Sigmoid colon (tissue), 6 donors: ENCODE measurements at regions not wholly inside any gene's neighbourhood (a gene's known extent, or its start where the extent isn't known, plus 50 kb on each side); places are given as distances from the start of the nearest gene placed in this dataset.
A peak's percentile ranks its signal among the peaks of the same experiment; 100 is the strongest.

Source experiments
- DNase-seq: peaks from one replicate; pipeline ENCODE4 v3.0.0-alpha.2; 2019
- H3K27ac ChIP-seq, 4 donors: fragments of 200-600 bp; sonication (generic); one replicate each; pipeline ENCODE4 v1.5.1; 2016 to 2019; ENCODE audit warnings: mild to moderate bottlenecking in 1 of 4
- H3K27me3 ChIP-seq, 3 donors: fragments of 200-600 bp; sonication (generic); one replicate each; pipeline ENCODE4 v1.5.1; 2019; ENCODE audit warnings: mild to moderate bottlenecking in 1 of 3
- H3K36me3 ChIP-seq, 4 donors: fragments of 200-600 bp; sonication (generic); one replicate each; pipeline ENCODE4 v1.5.1; 2016 to 2019
- H3K4me1 ChIP-seq, 4 donors: fragments of 200-600 bp; sonication (generic); one replicate each; pipeline ENCODE4 v1.5.1; 2017 to 2019
- H3K4me3 ChIP-seq, 4 donors: fragments of 200-600 bp; sonication (generic); one replicate each; pipeline ENCODE4 v1.5.1; 2017 to 2019; ENCODE audit warnings: mild to moderate bottlenecking in 2 of 4, moderate library complexity in 1 of 4
- H3K9me3 ChIP-seq, 4 donors: fragments of 200-600 bp in 3 of 4; sonication (generic) in 3 of 4; one replicate each; pipeline versions ENCODE4 v1.5.1 to v1.6.1; 2013 to 2019
- EP300 ChIP-seq, 4 donors: sonication (generic); formaldehyde crosslinking; IDR thresholded peaks; one replicate each; pipeline ENCODE4 v1.6.1; 2017; ENCODE audit warnings: antibody characterized with exemption in 4 of 4
- POLR2A ChIP-seq, 2 donors: fragments of 450-650 bp; IDR thresholded peaks; one replicate each; pipeline ENCODE4 v1.6.1; 2016; ENCODE audit warnings: antibody characterized with exemption in 2 of 2, mild to moderate bottlenecking in 2 of 2, moderate library complexity in 2 of 2
- POLR2AphosphoS5 ChIP-seq, 4 donors: sonication (generic); formaldehyde crosslinking; IDR thresholded peaks; one replicate each; pipeline ENCODE4 v1.6.1; 2017; ENCODE audit warnings: antibody characterized with exemption in 4 of 4
- WGBS, 2 donors: extraction: QIAGEN DNeasy Blood & Tissue Kit; methylation state at CpG; one replicate each; pipeline ENCODE4 v1.1.7; 2013; 5-methylcytosine and 5-hydroxymethylcytosine counted together
- intact Hi-C: fragments of 100-400 bp; cut with DNase I; formaldehyde crosslinking; loops from one replicate; pipeline ENCODE4 v1.15.1; 2023
- TF ChIP-seq, protein P1 (sequence below), 4 experiments: fragments of 450-650 bp in 3 of 4; fragments of 200-600 bp in 1 of 4; IDR thresholded peaks; one replicate each; pipeline ENCODE4 v1.5.1; 2016 to 2019; ENCODE audit warnings: antibody characterized with exemption in 4 of 4, mild to moderate bottlenecking in 3 of 4, moderate library complexity in 2 of 4
- donor health status: healthy with polysubstance abuse.
- donor health status: healthy.

DNA sequence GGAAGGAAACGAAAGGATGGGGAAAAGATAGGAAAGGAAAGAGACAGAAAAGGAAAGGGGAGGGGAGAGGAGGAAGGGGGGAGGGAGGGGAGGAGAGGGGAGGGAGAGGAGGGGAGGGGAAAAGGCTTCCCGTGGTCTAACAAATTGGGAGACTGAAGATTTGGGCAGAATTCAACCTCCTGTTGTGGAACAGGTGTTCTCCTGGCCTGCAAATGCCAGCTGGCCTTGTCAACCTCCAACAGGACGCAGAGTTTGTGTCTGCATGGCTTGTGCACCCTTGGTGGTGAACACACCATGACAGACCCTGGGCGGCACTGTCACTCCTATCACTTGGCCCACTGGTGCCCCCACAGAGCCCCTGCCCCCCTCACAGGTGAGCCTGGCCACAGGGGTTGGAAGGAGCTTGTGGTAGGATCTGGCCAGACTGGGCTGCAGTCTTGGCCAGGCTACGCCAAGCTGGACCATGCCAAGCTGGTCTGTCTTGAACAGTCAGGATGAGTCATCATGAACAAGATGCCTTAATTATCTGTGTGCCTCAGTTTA, 321.6 kb downstream of the BCL11B start:
- TF ChIP-seq POLR2AphosphoS5 (IDR thresholded peaks at IDR 0.05), result no peak
- TF ChIP-seq, protein P1, sequence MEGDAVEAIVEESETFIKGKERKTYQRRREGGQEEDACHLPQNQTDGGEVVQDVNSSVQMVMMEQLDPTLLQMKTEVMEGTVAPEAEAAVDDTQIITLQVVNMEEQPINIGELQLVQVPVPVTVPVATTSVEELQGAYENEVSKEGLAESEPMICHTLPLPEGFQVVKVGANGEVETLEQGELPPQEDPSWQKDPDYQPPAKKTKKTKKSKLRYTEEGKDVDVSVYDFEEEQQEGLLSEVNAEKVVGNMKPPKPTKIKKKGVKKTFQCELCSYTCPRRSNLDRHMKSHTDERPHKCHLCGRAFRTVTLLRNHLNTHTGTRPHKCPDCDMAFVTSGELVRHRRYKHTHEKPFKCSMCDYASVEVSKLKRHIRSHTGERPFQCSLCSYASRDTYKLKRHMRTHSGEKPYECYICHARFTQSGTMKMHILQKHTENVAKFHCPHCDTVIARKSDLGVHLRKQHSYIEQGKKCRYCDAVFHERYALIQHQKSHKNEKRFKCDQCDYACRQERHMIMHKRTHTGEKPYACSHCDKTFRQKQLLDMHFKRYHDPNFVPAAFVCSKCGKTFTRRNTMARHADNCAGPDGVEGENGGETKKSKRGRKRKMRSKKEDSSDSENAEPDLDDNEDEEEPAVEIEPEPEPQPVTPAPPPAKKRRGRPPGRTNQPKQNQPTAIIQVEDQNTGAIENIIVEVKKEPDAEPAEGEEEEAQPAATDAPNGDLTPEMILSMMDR (IDR thresholded peaks at IDR 0.05), result no peak
- no peak for TF ChIP-seq EP300 (IDR thresholded peaks at IDR 0.05)
- no peak for TF ChIP-seq POLR2A (IDR thresholded peaks at IDR 0.05)
- no peak overlapping the region for H3K27ac ChIP-seq
- H3K4me3 ChIP-seq, result no peak overlapping the region
- H3K27me3 ChIP-seq, result no peaks in the 10 kb centered on the region
- H3K36me3 ChIP-seq, result no peaks in the 10 kb centered on the region
- no peaks in the 10 kb centered on the region for H3K9me3 ChIP-seq
- peak; percentile 60 for DNase-seq
- H3K4me1 ChIP-seq, result peaks cover 0 to 8% (median 5%) of the 10 kb centered on the region in 4 donors
- 85% methylated on average over 5 of the region's 5 CpGs for WGBS, 2 donors
- intact Hi-C loops, result no loop called here

DNA sequence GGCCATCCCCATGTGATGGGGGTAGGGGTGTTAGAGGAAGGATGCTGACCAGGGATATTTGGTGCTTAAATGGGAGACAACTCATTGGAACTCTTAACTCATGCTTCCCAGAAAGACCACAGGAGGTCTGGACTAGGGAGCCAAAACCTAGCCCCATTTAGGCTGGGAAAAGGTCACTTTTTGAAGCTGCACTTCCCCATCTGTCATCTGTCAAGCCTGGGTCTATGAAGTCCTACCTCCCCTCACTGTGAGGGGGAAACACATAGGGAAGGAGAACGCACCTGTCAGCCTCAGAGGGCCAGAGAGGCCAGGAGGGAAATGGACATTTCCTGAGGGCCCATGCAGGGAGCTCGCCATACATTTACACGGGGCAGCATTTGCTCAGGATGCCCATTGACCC, 321.0 kb downstream of the BCL11B start:
- no peak for TF ChIP-seq POLR2AphosphoS5 (IDR thresholded peaks at IDR 0.05)
- no peak for TF ChIP-seq POLR2A (IDR thresholded peaks at IDR 0.05)
- TF ChIP-seq EP300 (IDR thresholded peaks at IDR 0.05), result no peak
- TF ChIP-seq, protein P1 (IDR thresholded peaks at IDR 0.05), result no peak
- H3K36me3 ChIP-seq, result no peaks in the 10 kb centered on the region
- WGBS, 2 donors, result 84 to 93% methylated on average over 3 of the region's 3 CpGs

DNA sequence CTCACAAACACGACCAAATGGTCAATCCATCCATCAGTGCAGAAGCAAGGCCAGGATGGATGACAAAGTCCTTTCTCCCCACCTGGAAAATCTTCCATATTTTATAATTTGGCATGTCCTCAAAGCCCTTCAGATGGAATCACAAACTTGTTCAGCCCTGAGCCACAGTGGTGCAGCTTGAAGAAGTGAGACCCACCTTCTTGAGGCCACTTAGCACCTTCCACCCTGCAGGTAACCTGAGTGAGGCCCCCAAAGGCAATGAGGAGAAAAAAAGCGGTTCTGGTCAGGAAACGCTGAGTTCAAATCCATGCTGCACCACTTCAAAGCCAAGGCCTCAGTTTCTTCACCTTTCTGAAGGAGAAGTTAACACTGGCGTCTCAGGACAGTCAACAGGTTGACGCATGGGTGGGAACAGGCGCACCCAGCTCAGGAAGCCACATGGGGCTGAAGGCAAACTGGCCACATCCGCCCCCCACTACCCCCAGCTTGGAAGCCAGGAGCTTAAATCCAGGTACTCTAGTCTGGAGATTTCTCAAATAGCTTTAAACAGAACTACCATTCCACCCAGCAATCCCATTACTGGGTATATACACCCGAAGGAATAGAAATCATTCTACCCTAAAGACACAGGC, 320.4 kb downstream of the BCL11B start:
- no peak overlapping the region for H3K4me3 ChIP-seq
- H3K27me3 ChIP-seq, result no peaks in the 10 kb centered on the region
- peaks cover 0 to 8% (median 5%) of the 10 kb centered on the region in 4 donors for H3K4me1 ChIP-seq
- H3K27ac ChIP-seq, result no peak overlapping the region
- TF ChIP-seq, protein P1 (IDR thresholded peaks at IDR 0.05), result no peak
- TF ChIP-seq EP300 (IDR thresholded peaks at IDR 0.05) (no peak), POLR2AphosphoS5 (IDR thresholded peaks at IDR 0.05) (no peak), POLR2A (IDR thresholded peaks at IDR 0.05) (no peak)
- intact Hi-C loops, result no loop called here
- peak; percentile 37 for DNase-seq
- no peaks in the 10 kb centered on the region for H3K9me3 ChIP-seq
- no peaks in the 10 kb centered on the region for H3K36me3 ChIP-seq
- 93% methylated on average over 8 of the region's 8 CpGs for WGBS, 2 donors

More for the DNA sequence above, 321.0 kb downstream of the BCL11B start:
- intact Hi-C loops, result no loop called here
- H3K4me3 ChIP-seq, result no peak overlapping the region
- H3K27ac ChIP-seq, result no peak overlapping the region
- H3K27me3 ChIP-seq, result no peaks in the 10 kb centered on the region
- peak; percentile 15 for DNase-seq
- no peaks in the 10 kb centered on the region for H3K9me3 ChIP-seq
- peaks cover 0 to 8% (median 5%) of the 10 kb centered on the region in 4 donors for H3K4me1 ChIP-seq

DNA sequence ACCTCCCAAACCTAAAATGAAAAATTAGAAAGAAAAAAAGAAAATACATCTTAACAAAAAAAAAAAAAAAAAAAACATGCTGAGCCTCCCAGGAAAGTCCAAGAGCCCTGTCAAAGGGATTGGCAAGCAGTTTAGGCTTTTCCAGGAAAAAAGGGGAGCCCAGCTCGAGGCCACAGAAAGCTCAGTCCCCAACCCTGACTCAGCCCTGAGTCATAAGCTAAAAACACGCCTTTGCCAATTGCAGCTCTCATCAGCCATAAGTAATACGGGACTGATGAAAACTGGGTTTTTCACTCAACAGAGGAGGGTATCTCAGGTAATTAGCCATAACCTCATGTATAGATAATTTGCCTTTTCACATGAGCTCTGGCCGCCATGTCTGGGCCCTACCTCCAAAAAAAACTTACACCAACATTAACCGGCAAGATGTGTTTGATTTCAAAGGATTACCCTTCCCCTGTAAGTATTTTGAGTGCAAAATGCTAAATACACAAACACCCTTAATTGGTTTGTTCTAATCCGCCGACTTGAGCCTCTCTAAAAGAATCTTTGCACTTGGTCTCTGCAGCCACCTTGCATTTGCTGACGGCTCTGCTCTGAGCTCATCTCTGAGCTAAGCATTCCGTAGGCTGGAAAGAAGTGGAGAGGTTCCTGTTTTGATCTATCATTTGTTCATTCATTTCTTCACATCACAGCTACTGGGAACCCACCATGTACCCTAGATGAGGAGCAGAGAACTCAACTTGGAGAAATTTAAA, 319.2 kb downstream of the BCL11B start:
- Histone ChIP-seq H3K36me3 (no peaks in the 10 kb centered on the region), H3K4me3 (no peak overlapping the region), H3K27ac (no peak overlapping the region), H3K4me1 (peaks cover 0 to 4% (median 0%) of the 10 kb centered on the region in 4 donors), H3K9me3 (no peaks in the 10 kb centered on the region), H3K27me3 (no peaks in the 10 kb centered on the region)
- intact Hi-C loops, result no loop called here
- DNase-seq, result peak; percentile 58
- TF ChIP-seq EP300 (IDR thresholded peaks at IDR 0.05), result no peak
- peak in 1 of 4 donors; percentile 20 for TF ChIP-seq POLR2AphosphoS5 (IDR thresholded peaks at IDR 0.05)
- no peak for TF ChIP-seq POLR2A (IDR thresholded peaks at IDR 0.05)
- WGBS, 2 donors, result 83 to 85% methylated on average over 9 of the region's 9 CpGs
